B cell (primary cell): ENCODE measurements at regions not wholly inside any gene's neighbourhood (a gene's known extent, or its start where the extent isn't known, plus 50 kb on each side); places are given as distances from the start of the nearest gene placed in this dataset.

Experiments
- ATAC-seq: fragments of 200-7000 bp; cut with Tn5 transposase; one replicate; pipeline ENCODE4 v1.10.0; 2021; ENCODE audit warnings: low read depth, mild to moderate bottlenecking, moderate number of reproducible peaks, moderate library complexity
- CTCF ChIA-PET: fragments of 350-600 bp; sonication (Branson Sonifier 250); formaldehyde crosslinking; loops from one replicate; lab custom pipeline; 2021; ENCODE audit warnings: antibody characterized with exemption, inconsistent platforms; lab: Charles Lee
- POLR2A ChIA-PET: fragments of 350-600 bp; sonication (Branson Sonifier 250); formaldehyde crosslinking; loops from one replicate; lab custom pipeline; 2021; ENCODE audit warnings: antibody characterized with exemption; lab: Charles Lee
- DNase-seq: peaks from one replicate; pipeline ENCODE4 v3.0.0; 2013
- H2AFZ ChIP-seq: 2 replicates; pipeline ENCODE4 v1.6.1; 2012; ENCODE audit warnings: mild to moderate bottlenecking, low read depth, low read length; ENCODE audit not compliant: insufficient read depth, poor library complexity, severe bottlenecking
- H3K27ac ChIP-seq, 2 donors: 1 replicate in 1 of 2; 2 replicates in 1 of 2; pipeline ENCODE4 v1.5.1; 2012 to 2013; ENCODE audit warnings: low read length in 2 of 2, mild to moderate bottlenecking in 2 of 2, moderate library complexity in 1 of 2
- H3K27me3 ChIP-seq, 4 experiments: fragments of 200-600 bp in 1 of 4; sonication (generic) in 1 of 4; replicated peaks in 1 of 4; 1 replicate in 2 of 4; 2 replicates in 2 of 4; pipeline versions ENCODE4 v1.6.1 to v1.7.0; 2013 to 2016; ENCODE audit warnings: low read length in 3 of 4, mild to moderate bottlenecking in 2 of 4, mixed read lengths in 1 of 4, moderate library complexity in 1 of 4; ENCODE audit not compliant: insufficient read depth in 4 of 4, control insufficient read depth in 3 of 4; ENCODE audit errors: control extremely low read depth in 1 of 4
- H3K36me3 ChIP-seq, 2 experiments: replicated peaks in 1 of 2; 1 replicate in 1 of 2; 2 replicates in 1 of 2; pipeline versions ENCODE4 v1.6.1 to v1.7.1; 2013; ENCODE audit warnings: low read length in 1 of 2; ENCODE audit not compliant: insufficient read depth in 2 of 2, control insufficient read depth in 1 of 2; ENCODE audit errors: control extremely low read depth in 1 of 2, extremely low read depth in 1 of 2
- H3K4me1 ChIP-seq, 2 donors: fragments of 200-600 bp in 1 of 2; sonication (generic) in 1 of 2; 1 replicate in 1 of 2; 2 replicates in 1 of 2; pipeline versions ENCODE4 v1.5.1 to v1.6.1; 2013 to 2017; ENCODE audit warnings: low read length in 2 of 2; ENCODE audit not compliant: control insufficient read depth in 2 of 2, insufficient read depth in 2 of 2
- H3K4me2 ChIP-seq: replicated peaks from 2 replicates; pipeline ENCODE3; 2012; ENCODE audit warnings: mild to moderate bottlenecking, low read depth, low read length; ENCODE audit not compliant: poor library complexity, severe bottlenecking
- H3K4me3 ChIP-seq, 5 experiments: fragments of 200-600 bp in 1 of 5; sonication (generic) in 1 of 5; 1 replicate in 3 of 5; 2 replicates in 2 of 5; pipeline versions ENCODE4 v1.5.1 to v1.7.0; 2011 to 2016; ENCODE audit warnings: low read length in 4 of 5, mild to moderate bottlenecking in 4 of 5, low read depth in 2 of 5, control low read depth in 1 of 5, moderate library complexity in 1 of 5; ENCODE audit not compliant: insufficient read depth in 1 of 5; ENCODE audit errors: control extremely low read depth in 1 of 5, extremely low read depth in 1 of 5
- H3K79me2 ChIP-seq: fragments of 200-600 bp; sonication (generic); one replicate; pipeline ENCODE4 v1.6.0; 2016; ENCODE audit warnings: low read length; ENCODE audit not compliant: control insufficient read depth, insufficient read depth
- H3K9ac ChIP-seq: fragments of 200-600 bp; sonication (generic); 2 replicates; pipeline ENCODE4 v1.6.1; 2017; ENCODE audit warnings: mild to moderate bottlenecking, low read length, moderate library complexity
- H3K9me3 ChIP-seq, 3 donors: one replicate each; pipeline versions ENCODE4 v1.6.1 to v1.7.1; 2013; ENCODE audit warnings: low read length in 2 of 3; ENCODE audit not compliant: control insufficient read depth in 2 of 3, insufficient read depth in 1 of 3; ENCODE audit errors: control extremely low read depth in 1 of 3
- H4K20me1 ChIP-seq: 2 replicates; pipeline ENCODE4 v1.6.0; 2012; ENCODE audit warnings: mild to moderate bottlenecking, low read length; ENCODE audit not compliant: insufficient read depth, control insufficient read depth, poor library complexity, severe bottlenecking
- H3K27ac Mint-ChIP-seq: one replicate; pipeline ENCODE4 v1.8.0; 2021; ENCODE audit warnings: mixed read lengths
- H3K27me3 Mint-ChIP-seq: one replicate; pipeline ENCODE4 v1.8.0; 2021; ENCODE audit warnings: mixed read lengths
- H3K4me1 Mint-ChIP-seq: one replicate; pipeline ENCODE4 v1.8.0; 2021; ENCODE audit warnings: mixed read lengths
- H3K4me3 Mint-ChIP-seq: one replicate; pipeline ENCODE4 v1.8.0; 2021; ENCODE audit warnings: mixed read lengths
- H3K9me3 Mint-ChIP-seq: one replicate; pipeline ENCODE4 v1.8.0; 2022; ENCODE audit warnings: mixed read lengths; ENCODE audit not compliant: insufficient read depth
- EZH2 ChIP-seq: IDR thresholded peaks from 2 replicates; pipeline ENCODE4 v1.6.1; 2012; ENCODE audit warnings: borderline replicate concordance, low read depth, mild to moderate bottlenecking, moderate library complexity, low read length; ENCODE audit not compliant: insufficient read depth, poor library complexity, severe bottlenecking
- WGBS: methylation state at CpG from one replicate; pipeline ENCODE4 v1.1.5; 2013; ENCODE audit warnings: missing lambda C conversion rate; ENCODE audit not compliant: insufficient coverage; 5-methylcytosine and 5-hydroxymethylcytosine counted together
- intact Hi-C: fragments of 100-400 bp; cut with micrococcal nuclease; formaldehyde crosslinking; loops from one replicate; pipeline ENCODE4 v1.10.0; 2022
- TF ChIP-seq, protein P1 (sequence below): fragments of 200-600 bp; IDR thresholded peaks from one replicate; pipeline ENCODE4 v1.8.0; 2022; ENCODE audit warnings: antibody characterized with exemption, mild to moderate bottlenecking

DNA sequence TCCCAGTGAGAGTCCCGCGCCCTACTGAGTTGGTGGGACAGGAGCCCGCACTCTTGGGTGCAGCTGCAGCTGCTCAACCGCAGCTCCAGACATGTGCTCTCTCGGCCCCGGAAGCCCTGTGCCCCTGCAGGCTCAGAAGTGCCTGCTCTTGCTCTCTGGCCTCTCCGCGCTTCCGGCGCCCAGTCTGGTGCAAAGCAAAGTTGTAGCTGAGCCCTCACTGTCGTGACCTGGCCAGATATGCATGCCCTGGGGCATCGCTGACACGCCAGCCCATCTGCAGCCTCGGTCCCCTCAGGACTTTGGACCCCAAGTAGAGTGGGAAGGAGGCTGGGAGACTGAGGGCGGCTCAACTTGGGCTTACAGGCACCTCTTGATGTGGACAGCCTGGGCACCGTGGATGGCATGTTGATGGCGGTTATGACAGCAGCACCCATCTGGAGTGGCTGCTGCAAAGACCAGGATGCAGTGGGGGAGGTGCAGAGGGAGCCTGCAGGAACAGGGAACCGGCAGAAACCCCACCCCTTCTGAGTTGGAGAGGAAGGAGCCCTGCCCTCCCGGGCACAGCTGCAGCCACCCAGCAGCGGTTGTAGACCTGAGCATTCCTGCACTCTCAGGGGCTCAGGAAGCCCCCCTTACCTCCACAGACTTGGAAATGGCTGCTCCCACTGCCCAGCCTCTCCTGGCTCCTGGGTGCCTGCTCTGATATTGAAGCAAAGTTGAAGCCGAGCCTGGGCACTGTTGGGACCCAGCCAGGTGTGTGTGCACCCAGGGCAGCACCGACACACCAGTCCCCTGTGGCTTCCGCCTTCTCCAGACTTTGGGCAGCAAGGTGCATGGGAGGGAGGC, 462.6 kb downstream of the TBC1D32 start:
- H4K20me1 ChIP-seq, result no peaks in the 10 kb centered on the region
- H3K4me3 Mint-ChIP-seq, result no peak overlapping the region
- TF ChIP-seq, protein P1, sequence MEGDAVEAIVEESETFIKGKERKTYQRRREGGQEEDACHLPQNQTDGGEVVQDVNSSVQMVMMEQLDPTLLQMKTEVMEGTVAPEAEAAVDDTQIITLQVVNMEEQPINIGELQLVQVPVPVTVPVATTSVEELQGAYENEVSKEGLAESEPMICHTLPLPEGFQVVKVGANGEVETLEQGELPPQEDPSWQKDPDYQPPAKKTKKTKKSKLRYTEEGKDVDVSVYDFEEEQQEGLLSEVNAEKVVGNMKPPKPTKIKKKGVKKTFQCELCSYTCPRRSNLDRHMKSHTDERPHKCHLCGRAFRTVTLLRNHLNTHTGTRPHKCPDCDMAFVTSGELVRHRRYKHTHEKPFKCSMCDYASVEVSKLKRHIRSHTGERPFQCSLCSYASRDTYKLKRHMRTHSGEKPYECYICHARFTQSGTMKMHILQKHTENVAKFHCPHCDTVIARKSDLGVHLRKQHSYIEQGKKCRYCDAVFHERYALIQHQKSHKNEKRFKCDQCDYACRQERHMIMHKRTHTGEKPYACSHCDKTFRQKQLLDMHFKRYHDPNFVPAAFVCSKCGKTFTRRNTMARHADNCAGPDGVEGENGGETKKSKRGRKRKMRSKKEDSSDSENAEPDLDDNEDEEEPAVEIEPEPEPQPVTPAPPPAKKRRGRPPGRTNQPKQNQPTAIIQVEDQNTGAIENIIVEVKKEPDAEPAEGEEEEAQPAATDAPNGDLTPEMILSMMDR, result no peak
- TF ChIP-seq EZH2, result no peak
- intact Hi-C loops, result no loop called here
- H3K27me3 ChIP-seq, result no peaks in the 10 kb centered on the region
- H3K4me2 ChIP-seq, result no peak overlapping the region
- H3K4me3 ChIP-seq, result no peak overlapping the region
- H3K79me2 ChIP-seq, result no peaks in the 10 kb centered on the region
- H3K36me3 ChIP-seq, result no peaks in the 10 kb centered on the region
- H3K9ac ChIP-seq, result no peak overlapping the region
- peaks cover 0 to 34% (median 0%) of the 10 kb centered on the region in 3 donors for H3K9me3 ChIP-seq
- no peak overlapping the region for H3K27ac ChIP-seq
- DNase-seq (no peak), ATAC-seq (no peak)
- no peaks in the 10 kb centered on the region for H3K27me3 Mint-ChIP-seq
- no peak overlapping the region for H3K27ac Mint-ChIP-seq
- peaks cover 12% of the 10 kb centered on the region in 2 donors for H3K4me1 ChIP-seq
- ChIA-PET CTCF (no interaction called here), POLR2A (no interaction called here)
- 84% methylated on average over 23 of the region's 23 CpGs for WGBS
- H3K9me3 Mint-ChIP-seq, result no peaks in the 10 kb centered on the region
- peaks cover 15% of the 10 kb centered on the region for H3K4me1 Mint-ChIP-seq
- no peak overlapping the region for H2AFZ ChIP-seq

DNA sequence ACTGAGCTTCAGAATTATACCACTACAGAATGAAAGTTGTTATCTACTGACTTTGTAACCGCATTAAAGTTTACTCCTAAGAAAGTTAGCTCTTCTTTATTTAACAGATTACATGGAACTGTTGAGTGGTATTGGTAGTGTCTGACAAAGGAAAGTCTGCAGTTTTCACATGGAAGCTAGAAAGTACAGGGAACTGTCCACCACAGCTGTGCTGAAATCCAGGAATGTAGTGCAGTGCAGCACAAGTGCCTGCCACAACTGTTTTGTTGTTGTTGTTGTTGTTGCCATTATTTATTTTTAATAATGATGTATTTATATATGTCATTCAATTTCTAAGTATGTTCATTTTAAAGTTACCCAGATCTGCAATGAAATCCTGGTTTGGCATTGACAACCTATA, 464.9 kb downstream of the TBC1D32 start:
- POLR2A ChIA-PET, result no interaction called here
- ATAC-seq, result no peak
- no peaks in the 10 kb centered on the region for H3K4me1 Mint-ChIP-seq

More for the DNA sequence above, 464.9 kb downstream of the TBC1D32 start:
- no peak for TF ChIP-seq EZH2
- TF ChIP-seq, protein P1, result no peak
- Mint-ChIP-seq H3K9me3 (no peaks in the 10 kb centered on the region), H3K27me3 (no peaks in the 10 kb centered on the region), H3K27ac (no peak overlapping the region), H3K4me3 (no peak overlapping the region)
- Histone ChIP-seq H3K4me1 (peaks cover 0 to 2% of the 10 kb centered on the region in 2 donors), H3K4me2 (no peak overlapping the region), H4K20me1 (no peaks in the 10 kb centered on the region), H3K79me2 (no peaks in the 10 kb centered on the region), H3K36me3 (no peaks in the 10 kb centered on the region), H3K4me3 (no peak overlapping the region), H2AFZ (no peak overlapping the region), H3K27ac (no peak overlapping the region), H3K9me3 (peaks cover 0 to 32% (median 0%) of the 10 kb centered on the region in 3 donors), H3K9ac (no peak overlapping the region), H3K27me3 (no peaks in the 10 kb centered on the region)
- CTCF ChIA-PET, result no interaction called here
- intact Hi-C loops, result no loop called here
- DNase-seq, result no peak
- no CpG with 5 or more reads among the region's 1 CpG for WGBS
